ENCODE measurements at regions not wholly inside any gene's neighbourhood (a gene's known extent, or its start where the extent isn't known, plus 50 kb on each side); places are given as distances from the start of the nearest gene placed in this dataset.

- Histone ChIP-seq H3K4me1 (ENCODE audit: low read length) (no peaks in the 10 kb centered on the region), H3K4me3 (ENCODE audit: low read length) (no peak overlapping the region), H4K20me1 (ENCODE audit: insufficient read depth, low read length) (no peaks in the 10 kb centered on the region), H3K9ac (ENCODE audit: low read length) (no peak overlapping the region), H3K9me3 (ENCODE audit: insufficient read depth, low read length) (no peaks in the 10 kb centered on the region), H3K27ac (ENCODE audit: low read length) (no peak overlapping the region), H3K4me2 (ENCODE audit: low read length) (no peak overlapping the region), H3K36me3 (replicated peaks; ENCODE audit: low read depth, low read length) (no peaks in the 10 kb centered on the region), H3K79me2 (ENCODE audit: low read length) (no peaks in the 10 kb centered on the region), H2AFZ (ENCODE audit: low read depth, low read length) (no peak overlapping the region), H3K27me3 (ENCODE audit: low read depth, low read length) (peaks cover 14% of the 10 kb centered on the region; the same call in 1 of the 2 replicates)
- TF ChIP-seq CTCF (IDR thresholded peaks at IDR 0.05; ENCODE audit: low read depth, low read length) (no peak), EZH2phosphoT487 (IDR thresholded peaks at IDR 0.05; ENCODE audit: low read depth) (no peak)
These were observed 136.5 kb upstream of the LARP1 start for GRCh38 chr5:154618696-154619095.

GRCh38 chr5:154614595-154614994 is 136.6 kb upstream of the HAND1 start:
- Histone ChIP-seq H3K36me3 (replicated peaks; ENCODE audit: low read depth, low read length) (no peaks in the 10 kb centered on the region), H4K20me1 (ENCODE audit: insufficient read depth, low read length) (no peaks in the 10 kb centered on the region), H2AFZ (ENCODE audit: low read depth, low read length) (no peak overlapping the region), H3K27me3 (ENCODE audit: low read depth, low read length) (peaks cover 26% of the 10 kb centered on the region), H3K79me2 (ENCODE audit: low read length) (no peaks in the 10 kb centered on the region), H3K9ac (ENCODE audit: low read length) (no peak overlapping the region), H3K4me2 (ENCODE audit: low read length) (no peak overlapping the region), H3K27ac (ENCODE audit: low read length) (no peak overlapping the region), H3K4me3 (ENCODE audit: low read length) (no peak overlapping the region), H3K4me1 (ENCODE audit: low read length) (peaks cover 9% of the 10 kb centered on the region; the same call in 1 of the 2 replicates), H3K9me3 (ENCODE audit: insufficient read depth, low read length) (no peaks in the 10 kb centered on the region)
- TF ChIP-seq CTCF (IDR thresholded peaks at IDR 0.05; ENCODE audit: low read depth, low read length) (no peak), EZH2phosphoT487 (IDR thresholded peaks at IDR 0.05; ENCODE audit: low read depth) (no peak)

GRCh38 chr5:154614125-154614524 is 136.1 kb upstream of the HAND1 start:
- Histone ChIP-seq H3K9ac (ENCODE audit: low read length) (no peak overlapping the region), H2AFZ (ENCODE audit: low read depth, low read length) (no peak overlapping the region), H3K4me1 (ENCODE audit: low read length) (peaks cover 9% of the 10 kb centered on the region; the same call in 1 of the 2 replicates), H4K20me1 (ENCODE audit: insufficient read depth, low read length) (no peaks in the 10 kb centered on the region), H3K4me3 (ENCODE audit: low read length) (no peak overlapping the region), H3K79me2 (ENCODE audit: low read length) (no peaks in the 10 kb centered on the region), H3K9me3 (ENCODE audit: insufficient read depth, low read length) (no peaks in the 10 kb centered on the region), H3K36me3 (replicated peaks; ENCODE audit: low read depth, low read length) (no peaks in the 10 kb centered on the region), H3K27ac (ENCODE audit: low read length) (no peak overlapping the region), H3K27me3 (ENCODE audit: low read depth, low read length) (peaks cover 26% of the 10 kb centered on the region), H3K4me2 (ENCODE audit: low read length) (no peak overlapping the region)
- no peak for TF ChIP-seq CTCF (IDR thresholded peaks at IDR 0.05; ENCODE audit: low read depth, low read length)
- TF ChIP-seq EZH2phosphoT487 (IDR thresholded peaks at IDR 0.05; ENCODE audit: low read depth), result no peak

GRCh38 chr5:154612666-154613065 is 134.6 kb upstream of the HAND1 start:
- TF ChIP-seq EZH2phosphoT487 (IDR thresholded peaks at IDR 0.05; ENCODE audit: low read depth) (no peak), CTCF (IDR thresholded peaks at IDR 0.05; ENCODE audit: low read depth, low read length) (no peak)
- Histone ChIP-seq H3K27me3 (ENCODE audit: low read depth, low read length) (peaks cover 26% of the 10 kb centered on the region), H3K36me3 (replicated peaks; ENCODE audit: low read depth, low read length) (no peaks in the 10 kb centered on the region), H3K79me2 (ENCODE audit: low read length) (no peaks in the 10 kb centered on the region), H4K20me1 (ENCODE audit: insufficient read depth, low read length) (no peaks in the 10 kb centered on the region), H3K4me1 (ENCODE audit: low read length) (peaks cover 9% of the 10 kb centered on the region; the same call in 1 of the 2 replicates), H3K9me3 (ENCODE audit: insufficient read depth, low read length) (no peaks in the 10 kb centered on the region), H3K9ac (ENCODE audit: low read length) (no peak overlapping the region), H3K27ac (ENCODE audit: low read length) (no peak overlapping the region), H3K4me3 (ENCODE audit: low read length) (no peak overlapping the region), H2AFZ (ENCODE audit: low read depth, low read length) (no peak overlapping the region), H3K4me2 (ENCODE audit: low read length) (no peak overlapping the region)

Data from OCI-LY3 (cell line).